ENCODE measurements at regions not wholly inside any gene's neighbourhood (a gene's known extent, or its start where the extent isn't known, plus 50 kb on each side); places are given as distances from the start of the nearest gene placed in this dataset.

DNA sequence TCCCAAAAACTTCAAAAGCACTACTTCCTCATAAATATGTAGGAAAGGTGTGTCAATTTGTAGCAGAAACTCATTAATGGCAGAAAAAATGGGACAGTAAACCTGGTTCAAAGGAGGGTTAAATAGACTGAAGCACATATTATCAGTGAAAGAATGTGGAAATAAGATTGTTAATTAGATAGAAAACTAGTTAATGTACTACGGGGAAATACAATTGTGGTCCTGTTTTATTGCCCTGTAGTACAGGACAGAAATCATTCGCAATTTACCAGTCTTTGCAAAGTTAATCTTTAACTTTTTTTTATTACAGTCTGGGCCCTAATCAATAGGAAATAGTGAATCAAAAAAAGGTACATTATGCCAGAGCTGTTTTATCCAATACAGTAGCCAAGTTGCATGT lies 82.0 kb upstream of the PAK5 start (continued):
- TF ChIP-seq, protein P1, sequence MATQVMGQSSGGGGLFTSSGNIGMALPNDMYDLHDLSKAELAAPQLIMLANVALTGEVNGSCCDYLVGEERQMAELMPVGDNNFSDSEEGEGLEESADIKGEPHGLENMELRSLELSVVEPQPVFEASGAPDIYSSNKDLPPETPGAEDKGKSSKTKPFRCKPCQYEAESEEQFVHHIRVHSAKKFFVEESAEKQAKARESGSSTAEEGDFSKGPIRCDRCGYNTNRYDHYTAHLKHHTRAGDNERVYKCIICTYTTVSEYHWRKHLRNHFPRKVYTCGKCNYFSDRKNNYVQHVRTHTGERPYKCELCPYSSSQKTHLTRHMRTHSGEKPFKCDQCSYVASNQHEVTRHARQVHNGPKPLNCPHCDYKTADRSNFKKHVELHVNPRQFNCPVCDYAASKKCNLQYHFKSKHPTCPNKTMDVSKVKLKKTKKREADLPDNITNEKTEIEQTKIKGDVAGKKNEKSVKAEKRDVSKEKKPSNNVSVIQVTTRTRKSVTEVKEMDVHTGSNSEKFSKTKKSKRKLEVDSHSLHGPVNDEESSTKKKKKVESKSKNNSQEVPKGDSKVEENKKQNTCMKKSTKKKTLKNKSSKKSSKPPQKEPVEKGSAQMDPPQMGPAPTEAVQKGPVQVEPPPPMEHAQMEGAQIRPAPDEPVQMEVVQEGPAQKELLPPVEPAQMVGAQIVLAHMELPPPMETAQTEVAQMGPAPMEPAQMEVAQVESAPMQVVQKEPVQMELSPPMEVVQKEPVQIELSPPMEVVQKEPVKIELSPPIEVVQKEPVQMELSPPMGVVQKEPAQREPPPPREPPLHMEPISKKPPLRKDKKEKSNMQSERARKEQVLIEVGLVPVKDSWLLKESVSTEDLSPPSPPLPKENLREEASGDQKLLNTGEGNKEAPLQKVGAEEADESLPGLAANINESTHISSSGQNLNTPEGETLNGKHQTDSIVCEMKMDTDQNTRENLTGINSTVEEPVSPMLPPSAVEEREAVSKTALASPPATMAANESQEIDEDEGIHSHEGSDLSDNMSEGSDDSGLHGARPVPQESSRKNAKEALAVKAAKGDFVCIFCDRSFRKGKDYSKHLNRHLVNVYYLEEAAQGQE (IDR thresholded peaks at IDR 0.05; ENCODE audit: low read depth, low read length), result no peak
- no peak for TF ChIP-seq TCF12 (IDR thresholded peaks at IDR 0.05)

DNA sequence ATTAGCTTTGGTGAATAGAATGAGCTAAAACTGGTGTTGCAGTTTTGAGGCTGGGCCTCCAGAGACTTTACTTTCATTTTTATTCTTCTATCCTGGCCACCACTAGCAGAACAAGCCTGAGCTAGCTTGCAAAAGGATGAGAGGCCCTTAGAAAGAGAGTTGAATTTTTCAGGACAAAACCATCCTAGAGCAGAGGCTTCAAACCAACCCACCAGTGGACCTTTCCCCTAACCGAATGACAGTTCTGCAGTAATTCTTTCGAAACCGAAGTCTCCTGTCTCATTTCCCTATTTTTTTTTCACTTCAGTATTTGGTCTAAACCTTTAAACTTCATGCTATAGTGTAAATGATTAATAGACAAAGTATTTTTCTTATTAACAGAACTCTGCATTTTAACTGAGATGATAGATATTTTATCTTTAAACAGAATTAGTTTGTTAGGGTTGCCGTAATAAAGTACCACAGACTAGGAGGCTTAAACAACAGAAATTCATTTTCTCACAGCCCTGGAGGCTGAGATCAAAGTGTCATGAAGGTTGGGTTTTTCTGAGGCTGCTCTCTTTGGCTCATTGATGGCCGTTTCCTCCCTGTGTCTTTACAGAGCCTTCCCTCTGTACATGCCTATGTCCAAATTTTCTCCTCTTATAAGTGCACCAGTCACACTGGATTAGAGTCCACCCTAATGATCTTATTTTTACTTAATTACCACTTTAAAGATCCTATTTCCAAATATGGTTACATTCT lies 80.6 kb upstream of the PAK5 start:
- WGBS (ENCODE audit: low lambda C conversion rate), result 77% methylated on average over 5 of the region's 5 CpGs
- Histone ChIP-seq H2AFZ (ENCODE audit: low read depth) (no peak overlapping the region), H3K27me3 (ENCODE audit: insufficient read depth) (no peaks in the 10 kb centered on the region; the same call in 1 of the 2 replicates), H3K9ac (no peak overlapping the region), H3K4me2 (no peak overlapping the region), H3K79me2 (ENCODE audit: insufficient read depth) (no peaks in the 10 kb centered on the region), H3K9me2 (no peaks in the 10 kb centered on the region), H3K36me3 (replicated peaks in 1 of 2; ENCODE audit: control insufficient read depth in 1 of 2, insufficient read depth in 2 of 2, low read length in 1 of 2) (no peaks in the 10 kb centered on the region), H3K9me3 (no peaks in the 10 kb centered on the region), H3K4me3 (ENCODE audit: low read depth in 2 of 2, low read length in 1 of 2) (no peak overlapping the region), H3F3A (replicated peaks; ENCODE audit: insufficient read depth) (no peaks in the 10 kb centered on the region), H4K20me1 (ENCODE audit: insufficient read depth) (no peaks in the 10 kb centered on the region), H3K4me1 (ENCODE audit: control insufficient read depth in 1 of 2, insufficient read depth in 2 of 2, low read depth in 1 of 2, low read length in 1 of 2) (no peaks in the 10 kb centered on the region), H3K27ac (ENCODE audit: low read depth in 2 of 2, low read length in 1 of 2) (no peak overlapping the region)
- DNase-seq, result no peak
- CTCF ChIA-PET, result interaction anchor here (1.2 to 4.1 kb wide), 2 partner anchors 16 to 302 kb away, joined by 4 to 42 read pairs; no protein-coding TSS in a partner anchor
- TF ChIP-seq, protein P1 (IDR thresholded peaks at IDR 0.05; ENCODE audit: low read depth, low read length), result no peak
- TF ChIP-seq SMC3 (IDR thresholded peaks at IDR 0.05; ENCODE audit: low read depth, low read length) (no peak), GATA2 (CRISPR knock-in tag; IDR thresholded peaks at IDR 0.05) (no peak), JUND (IDR thresholded peaks at IDR 0.05) (no peak), FOXM1 (IDR thresholded peaks at IDR 0.05; ENCODE audit: low read depth) (no peak), YY1 (IDR thresholded peaks at IDR 0.05; ENCODE audit: low read depth) (no peak), EZH2phosphoT487 (IDR thresholded peaks at IDR 0.05; ENCODE audit: borderline replicate concordance, low read depth) (no peak)
- POLR2A ChIA-PET, result no interaction called here

Measured in SK-N-SH (cell line).